Testis (tissue), 2 donors: ENCODE measurements at regions not wholly inside any gene's neighbourhood (a gene's known extent, or its start where the extent isn't known, plus 50 kb on each side); places are given as distances from the start of the nearest gene placed in this dataset.

Experiments used
- CTCF ChIP-seq, 3 experiments: fragments of 450-650 bp in 2 of 3; fragments of 200-600 bp in 1 of 3; sonication (generic) in 1 of 3; IDR thresholded peaks; one replicate each; pipeline ENCODE4 v1.5.1; 2016 to 2019; ENCODE audit warnings: antibody characterized with exemption in 3 of 3, mild to moderate bottlenecking in 2 of 3, moderate library complexity in 1 of 3
- POLR2A ChIP-seq: fragments of 450-650 bp; IDR thresholded peaks from one replicate; pipeline ENCODE4 v1.6.1; 2017; ENCODE audit warnings: antibody characterized with exemption, mild to moderate bottlenecking, moderate library complexity

- TF ChIP-seq CTCF (IDR thresholded peaks at IDR 0.05): no peak
- no peak for TF ChIP-seq POLR2A
These were observed 148.1 kb downstream of the LMNTD1 start for GRCh38 chr12:25404955-25405354.
